ENCODE measurements at regions not wholly inside any gene's neighbourhood (a gene's known extent, or its start where the extent isn't known, plus 50 kb on each side); places are given as distances from the start of the nearest gene placed in this dataset.

GRCh38 chr2:40628556-40628955 lies 176.7 kb upstream of the SLC8A1 start:
- intact Hi-C loops (cut with micrococcal nuclease; ENCODE audit: unreplicated experiment): no loop called here
- H3K4me1 ChIP-seq (replicated peaks; ENCODE audit: insufficient read depth): peaks cover 12% of the 10 kb centered on the region; the same call in 1 of the 2 replicates
- H3K27me3 ChIP-seq (ENCODE audit: insufficient read depth, low read depth): no peaks in the 10 kb centered on the region
- H4K20me1 ChIP-seq (ENCODE audit: insufficient read depth): no peaks in the 10 kb centered on the region
- TF ChIP-seq CTCF (conservative IDR thresholded peaks at IDR 0.05): no peak
- TF ChIP-seq EZH2 (IDR thresholded peaks at IDR 0.05; ENCODE audit: low read depth): no peak
- no peaks in the 10 kb centered on the region for H3K79me2 ChIP-seq (ENCODE audit: low read depth)
- DNase-seq: no peak
- no peak overlapping the region for H3K4me2 ChIP-seq
- H3K9me2 ChIP-seq (ENCODE audit: insufficient read depth): no peaks in the 10 kb centered on the region
- no peaks in the 10 kb centered on the region for H3K36me3 ChIP-seq (ENCODE audit: low read depth)
- 0 out of 2 replicates have a peak overlapping the region, but pooled peaks have one; percentile 1 for H2AFZ ChIP-seq
- CTCF ChIA-PET: no interaction called here
- no peak overlapping the region for H3K4me3 ChIP-seq
- no peaks in the 10 kb centered on the region for H3K9me3 ChIP-seq (ENCODE audit: insufficient read depth, low read depth)
- no peak overlapping the region for H3K27ac ChIP-seq
- no peaks in the 10 kb centered on the region for H3F3A ChIP-seq (ENCODE audit: insufficient read depth, low read depth)
- BruUV-seq (replicated peaks): no TSS peak
- POLR2A ChIA-PET (ENCODE audit: unreplicated experiment): no interaction called here

- Histone ChIP-seq H3K36me3 (ENCODE audit: low read depth) (no peaks in the 10 kb centered on the region), H3F3A (ENCODE audit: insufficient read depth, low read depth) (no peaks in the 10 kb centered on the region), H3K79me2 (ENCODE audit: low read depth) (no peaks in the 10 kb centered on the region), H4K20me1 (ENCODE audit: insufficient read depth) (no peaks in the 10 kb centered on the region), H3K27ac (no peak overlapping the region), H3K4me1 (replicated peaks; ENCODE audit: insufficient read depth) (peaks cover 12% of the 10 kb centered on the region; the same call in 1 of the 2 replicates), H3K9me3 (ENCODE audit: insufficient read depth, low read depth) (no peaks in the 10 kb centered on the region), H3K4me3 (no peak overlapping the region), H2AFZ (peak overlapping the region; percentile 42; the same call in 1 of the 2 replicates), H3K4me2 (no peak overlapping the region), H3K27me3 (ENCODE audit: insufficient read depth, low read depth) (no peaks in the 10 kb centered on the region), H3K9me2 (ENCODE audit: insufficient read depth) (no peaks in the 10 kb centered on the region)
- CTCF ChIA-PET: no interaction called here
- POLR2A ChIA-PET (ENCODE audit: unreplicated experiment): no interaction called here
- TF ChIP-seq CTCF (conservative IDR thresholded peaks at IDR 0.05) (no peak), EZH2 (IDR thresholded peaks at IDR 0.05; ENCODE audit: low read depth) (no peak)
- no TSS peak for BruUV-seq (replicated peaks)
- DNase-seq: no peak
- intact Hi-C loops (cut with micrococcal nuclease; ENCODE audit: unreplicated experiment): no loop called here
Observed at GRCh38 chr2:40629768-40630434, 178.0 kb upstream of the SLC8A1 start.

- TF ChIP-seq CTCF (conservative IDR thresholded peaks at IDR 0.05) (no peak), EZH2 (IDR thresholded peaks at IDR 0.05; ENCODE audit: low read depth) (no peak)
- ChIA-PET CTCF (interaction anchor here (0.6 kb wide), 1 partner anchor 502 kb away, joined by 3 read pairs; no protein-coding TSS in a partner anchor), POLR2A (ENCODE audit: unreplicated experiment) (no interaction called here)
- H4K20me1 ChIP-seq (ENCODE audit: insufficient read depth): no peaks in the 10 kb centered on the region
- no peak overlapping the region for H3K4me3 ChIP-seq
- no peak for DNase-seq
- intact Hi-C loops (cut with micrococcal nuclease; ENCODE audit: unreplicated experiment): no loop called here
- H3K9me3 ChIP-seq (ENCODE audit: insufficient read depth, low read depth): no peaks in the 10 kb centered on the region
- H3K27ac ChIP-seq: no peak overlapping the region
- no TSS peak for BruUV-seq (replicated peaks)
- no peaks in the 10 kb centered on the region for H3K27me3 ChIP-seq (ENCODE audit: insufficient read depth, low read depth)
- H3K79me2 ChIP-seq (ENCODE audit: low read depth): no peaks in the 10 kb centered on the region
- H3K4me1 ChIP-seq (replicated peaks; ENCODE audit: insufficient read depth): no peaks in the 10 kb centered on the region
- no peaks in the 10 kb centered on the region for H3K36me3 ChIP-seq (ENCODE audit: low read depth)
- H3K9me2 ChIP-seq (ENCODE audit: insufficient read depth): no peaks in the 10 kb centered on the region
- no peak overlapping the region for H3K4me2 ChIP-seq
- H2AFZ ChIP-seq: no peak overlapping the region
- no peaks in the 10 kb centered on the region for H3F3A ChIP-seq (ENCODE audit: insufficient read depth, low read depth)
Observed at GRCh38 chr2:40639320-40639719, 187.4 kb upstream of the SLC8A1 start.

Measured in PC-9 (cell line).